HCT116 (cell line): ENCODE measurements at regions not wholly inside any gene's neighbourhood (a gene's known extent, or its start where the extent isn't known, plus 50 kb on each side); places are given as distances from the start of the nearest gene placed in this dataset.

ENCODE experiments used
- ATAC-seq: fragments of 200-7000 bp; cut with Tn5 transposase; 2 replicates; pipeline ENCODE4 v1.9.1; 2020; ENCODE audit warnings: mild to moderate bottlenecking, moderate library complexity
- BruUV-seq: library from RNA; stranded (reverse); fragments of 400-500 nt; replicated peaks from 2 replicates; lab custom pipeline; 2021; lab: Mats Ljungman, UMichigan
- CTCF ChIA-PET: fragments of 300-600 bp; sonication (Branson Sonifier 250); formaldehyde crosslinking; loops from one replicate; lab custom pipeline; 2021; ENCODE audit warnings: antibody characterized with exemption; lab: Charles Lee
- POLR2A ChIA-PET: fragments of 300-600, 350-600 bp; sonication (Branson Sonifier 250); formaldehyde crosslinking; loops from one replicate; lab custom pipeline; 2021; ENCODE audit warnings: antibody characterized with exemption; lab: Charles Lee
- RAD21 ChIA-PET, 2 experiments: fragments of 300-600 bp; sonication (Branson Sonifier 250); formaldehyde crosslinking; loops; one replicate each; lab custom pipeline; 2023; ENCODE audit warnings: low total read pairs in 2 of 2; ENCODE audit not compliant: uncharacterized antibody in 2 of 2, unreplicated experiment in 2 of 2, low non-redundant PET in 1 of 2; lab: Charles Lee
- DNase-seq: peaks from one replicate; pipeline ENCODE4 v3.0.0-alpha.2; 2010; ENCODE audit warnings: low read depth, low spot score
- H2AFZ ChIP-seq: fragments of 200-600 bp; shearing (Covaris generic), sonication (generic); 2 replicates; pipeline ENCODE4 v1.6.1; 2017; ENCODE audit warnings: low read depth, mixed run types, mixed read lengths, antibody characterized with exemption, low read length; ENCODE audit not compliant: poor library complexity, severe bottlenecking
- H3K27ac ChIP-seq: 2 replicates; pipeline ENCODE4 v1.5.1; 2012; ENCODE audit warnings: low read depth, low read length
- H3K27me3 ChIP-seq: fragments of 200-600 bp; sonication (generic); 2 replicates; pipeline ENCODE4 v1.6.1; 2016; ENCODE audit warnings: mixed run types, low read length, mixed read lengths; ENCODE audit not compliant: insufficient read depth
- H3K36me3 ChIP-seq, 2 experiments: fragments of 200-500 bp in 1 of 2; fragments of 200-600 bp in 1 of 2; sonication (Bioruptor generic) in 1 of 2; sonication (generic) in 1 of 2; 2 replicates each; pipeline versions ENCODE4 v1.5.1 to v1.6.1; 2014 to 2016; ENCODE audit warnings: low read length in 2 of 2, inconsistent platforms in 1 of 2, mixed read lengths in 1 of 2, mixed run types in 1 of 2; ENCODE audit not compliant: insufficient read depth in 2 of 2, control insufficient read depth in 1 of 2
- H3K4me1 ChIP-seq, 2 experiments: fragments of 200-600 bp in 1 of 2; sonication (generic) in 1 of 2; 2 replicates each; pipeline versions ENCODE4 v1.5.1 to v1.6.1; 2012 to 2017; ENCODE audit warnings: low read length in 2 of 2, inconsistent platforms in 1 of 2, mild to moderate bottlenecking in 1 of 2, mixed read lengths in 1 of 2, mixed run types in 1 of 2, moderate library complexity in 1 of 2; ENCODE audit not compliant: insufficient read depth in 2 of 2, control insufficient read depth in 1 of 2
- H3K4me2 ChIP-seq: fragments of 200-600 bp; sonication (generic); 2 replicates; pipeline ENCODE4 v1.6.1; 2017; ENCODE audit warnings: mixed run types, low read length, mixed read lengths
- H3K4me3 ChIP-seq, 2 experiments: fragments of 200-600 bp in 1 of 2; sonication (generic) in 1 of 2; replicated peaks in 1 of 2; 2 replicates each; pipeline ENCODE4 v1.5.1; 2011 to 2016; ENCODE audit warnings: low read length in 2 of 2, control low read depth in 1 of 2, low read depth in 1 of 2, mild to moderate bottlenecking in 1 of 2, mixed read lengths in 1 of 2, mixed run types in 1 of 2
- H3K79me2 ChIP-seq: fragments of 200-600 bp; sonication (generic); 2 replicates; pipeline ENCODE4 v1.6.1; 2017; ENCODE audit warnings: mild to moderate bottlenecking, mixed run types, low read length, moderate library complexity, mixed read lengths; ENCODE audit not compliant: insufficient read depth
- H3K9ac ChIP-seq: fragments of 200-600 bp; sonication (generic); 2 replicates; pipeline ENCODE4 v1.6.1; 2016; ENCODE audit warnings: low read length, mixed read lengths
- H3K9me2 ChIP-seq: fragments of 200-600 bp; sonication (generic), shearing (Covaris generic); 2 replicates; pipeline ENCODE4 v1.6.1; 2017; ENCODE audit warnings: mixed run types, mild to moderate bottlenecking, moderate library complexity; ENCODE audit not compliant: insufficient read depth
- H3K9me3 ChIP-seq, 2 experiments: fragments of 200-500 bp in 1 of 2; fragments of 200-600 bp in 1 of 2; sonication (Bioruptor generic) in 1 of 2; sonication (generic) in 1 of 2; 2 replicates each; pipeline ENCODE4 v1.6.1; 2014 to 2017; ENCODE audit warnings: low read length in 2 of 2, mixed read lengths in 2 of 2, inconsistent platforms in 1 of 2, low read depth in 1 of 2, mild to moderate bottlenecking in 1 of 2, mixed run types in 1 of 2, moderate library complexity in 1 of 2; ENCODE audit not compliant: control insufficient read depth in 1 of 2, insufficient read depth in 1 of 2
- H4K20me1 ChIP-seq: fragments of 200-600 bp; sonication (generic), shearing (Covaris generic); 2 replicates; pipeline ENCODE4 v1.6.1; 2017; ENCODE audit warnings: mixed run types, mild to moderate bottlenecking, moderate library complexity; ENCODE audit not compliant: insufficient read depth
- CBX3 ChIP-seq: IDR thresholded peaks from 2 replicates; pipeline ENCODE4 v1.6.1; 2012; ENCODE audit warnings: low read depth
- CTCF ChIP-seq, 3 experiments: fragments of 200-600 bp in 1 of 3; sonication (generic) in 1 of 3; IDR thresholded peaks in 2 of 3; conservative IDR thresholded peaks in 1 of 3; 2 replicates each; pipeline ENCODE4 v1.5.1; 2012 to 2017; ENCODE audit warnings: low read depth in 2 of 3, low read length in 2 of 3, antibody characterized with exemption in 1 of 3, borderline replicate concordance in 1 of 3, control low read depth in 1 of 3, mild to moderate bottlenecking in 1 of 3, mixed read lengths in 1 of 3, mixed run types in 1 of 3, moderate library complexity in 1 of 3; ENCODE audit not compliant: insufficient read depth in 1 of 3
- EGR1 ChIP-seq: IDR thresholded peaks from 2 replicates; pipeline ENCODE4 v1.6.1; 2012; ENCODE audit warnings: low read depth
- ELF1 ChIP-seq: IDR thresholded peaks from 2 replicates; pipeline ENCODE4 v1.6.1; 2012; ENCODE audit warnings: low read depth, borderline replicate concordance
- EZH2 ChIP-seq: fragments of 200-600 bp; sonication (generic); IDR thresholded peaks from 2 replicates; pipeline ENCODE4 v1.6.1; 2017; ENCODE audit warnings: antibody characterized with exemption, mixed run types
- EZH2phosphoT487 ChIP-seq: fragments of 200-600 bp; IDR thresholded peaks from 2 replicates; pipeline ENCODE4 v1.6.1; 2018; ENCODE audit warnings: antibody characterized with exemption, borderline replicate concordance
- FOSL1 ChIP-seq: IDR thresholded peaks from 2 replicates; pipeline ENCODE4 v1.6.1; 2012; ENCODE audit warnings: low read depth
- JUND ChIP-seq: IDR thresholded peaks from 2 replicates; pipeline ENCODE4 v1.6.1; 2012
- POLR2A ChIP-seq: IDR thresholded peaks from 2 replicates; pipeline ENCODE4 v1.7.0; 2011; ENCODE audit warnings: borderline replicate concordance; ENCODE audit not compliant: insufficient read depth, insufficient read length; ENCODE audit errors: extremely low read depth
- POLR2AphosphoS5 ChIP-seq: IDR thresholded peaks from 2 replicates; pipeline ENCODE4 v1.6.1; 2011; ENCODE audit warnings: mild to moderate bottlenecking, low read depth, low read length, moderate library complexity
- RAD21 ChIP-seq: IDR thresholded peaks from 2 replicates; pipeline ENCODE4 v1.6.1; 2012; ENCODE audit warnings: low read depth, mild to moderate bottlenecking
- REST ChIP-seq: IDR thresholded peaks from 2 replicates; pipeline ENCODE4 v1.6.1; 2012; ENCODE audit warnings: low read depth
- SIN3A ChIP-seq: IDR thresholded peaks from 2 replicates; pipeline ENCODE4 v1.6.1; 2012; ENCODE audit warnings: low read depth
- SRF ChIP-seq: IDR thresholded peaks from 2 replicates; pipeline ENCODE4 v1.6.1; 2012; ENCODE audit warnings: low read depth
- YY1 ChIP-seq: IDR thresholded peaks from 2 replicates; pipeline ENCODE4 v1.6.1; 2011; ENCODE audit warnings: low read length, low read depth, moderate library complexity, mild to moderate bottlenecking; ENCODE audit not compliant: insufficient replicate concordance; ENCODE audit errors: extremely low read depth
- ZNF274 ChIP-seq: fragments of 200-500 bp; sonication (Bioruptor generic); IDR thresholded peaks from 2 replicates; pipeline ENCODE4 v1.6.1; 2014; ENCODE audit warnings: mild to moderate bottlenecking, low read depth, low read length, inconsistent platforms
- intact Hi-C: fragments of 100-400 bp; cut with micrococcal nuclease; formaldehyde crosslinking; loops from 2 replicates; pipeline ENCODE4 v1.10.0; 2022

- H3K27me3 ChIP-seq, result no peaks in the 10 kb centered on the region
- H3K4me2 ChIP-seq, result no peak overlapping the region
- ChIA-PET POLR2A (no interaction called here), CTCF (no interaction called here)
- H3K36me3 ChIP-seq, result no peaks in the 10 kb centered on the region
- peaks cover 0 to 6% of the 10 kb centered on the region in 2 experiments; a peak in 1 of 4 replicates for H3K4me1 ChIP-seq
- intact Hi-C loops, result no loop called here
- no peaks in the 10 kb centered on the region for H3K9me3 ChIP-seq
- TF ChIP-seq EZH2phosphoT487 (no peak), POLR2A (no peak), CTCF (IDR thresholded peaks at IDR 0.05 in 2 of 3, conservative IDR thresholded peaks at IDR 0.05 in 1 of 3; ENCODE audit: borderline replicate concordance in 1 of 3, insufficient read depth in 1 of 3, low read depth in 2 of 3, low read length in 2 of 3) (no peak), YY1 (no peak), JUND (no peak), FOSL1 (no peak), RAD21 (no peak), SIN3A (no peak), CBX3 (no peak), EZH2 (no peak), POLR2AphosphoS5 (no peak), ELF1 (no peak), REST (no peak), EGR1 (no peak), ZNF274 (no peak), SRF (no peak)
- TF ChIP-seq, all 23 proteins: peak for 0
- Histone ChIP-seq H3K9ac (no peak overlapping the region), H3K4me3 (no peak overlapping the region), H3K79me2 (no peaks in the 10 kb centered on the region), H3K27ac (no peak overlapping the region), H4K20me1 (no peaks in the 10 kb centered on the region), H3K9me2 (no peaks in the 10 kb centered on the region), H2AFZ (no peak overlapping the region)
- RAD21 ChIA-PET, result no interaction called here
- ATAC-seq (no peak), DNase-seq (no peak)
- BruUV-seq, result no TSS peak
These were observed 186.4 kb upstream of the NANOGP8 start for GRCh38 chr15:35271371-35272043.
